A549 (cell line): ENCODE measurements at regions not wholly inside any gene's neighbourhood (a gene's known extent, or its start where the extent isn't known, plus 50 kb on each side); places are given as distances from the start of the nearest gene placed in this dataset.
"Not testable (repeated sequence)": the region's sequence is repeated elsewhere in the genome, so short reads cannot be mapped to it uniquely, and the experiment has no call there.

Experiments
- ATAC-seq, 2 experiments: fragments of 200-7000 bp in 1 of 2; fragments of >200 bp in 1 of 2; cut with Nextera tagmentation in 1 of 2; cut with Tn5 transposase in 1 of 2; 3 replicates each; pipeline versions ENCODE4 v1.8.0 to v1.9.1; 2018 to 2020; ENCODE audit warnings: mild to moderate bottlenecking in 1 of 2, moderate library complexity in 1 of 2
- CTCF ChIA-PET: fragments of 300-600 bp; sonication (Branson Sonifier 250); formaldehyde crosslinking; extraction: SDS; loops from one replicate; lab custom pipeline; 2021; ENCODE audit warnings: antibody characterized with exemption, inconsistent platforms; lab: Yijun Ruan, JAX
- POLR2A ChIA-PET: fragments of 350-600 bp; formaldehyde crosslinking; extraction: SDS; loops from one replicate; lab custom pipeline; 2021; ENCODE audit warnings: antibody characterized with exemption, inconsistent platforms; lab: Yijun Ruan, JAX
- DNase-seq, 2 experiments: peaks; one replicate each; pipeline versions ENCODE4 v3.0.0 to v3.0.0-alpha.2; 2011 to 2016; ENCODE audit warnings: low read depth in 1 of 2, low spot score in 1 of 2
- FAIRE-seq: peaks from 2 replicates; lab custom pipeline; 2011; peaks lifted over from hg19 to GRCh38; lab: Jason Lieb, UNC
- H3K27ac ChIP-seq, 2 experiments: fragments of >200 bp; sonication (Bioruptor Twin); formaldehyde crosslinking; 3 replicates each; pipeline ENCODE4 v1.5.1; 2016 to 2017
- H3K4me1 ChIP-seq: fragments of >200 bp; sonication (Bioruptor Twin); formaldehyde crosslinking; 3 replicates; pipeline ENCODE4 v1.6.1; 2016
- H3K4me2 ChIP-seq: fragments of >200 bp; sonication (Bioruptor Twin); formaldehyde crosslinking; 3 replicates; pipeline ENCODE4 v1.6.1; 2016
- H3K4me3 ChIP-seq: fragments of >200 bp; sonication (Bioruptor Twin); formaldehyde crosslinking; 3 replicates; pipeline ENCODE4 v1.5.1; 2016
- H3K9me3 ChIP-seq: fragments of >200 bp; sonication (Bioruptor Twin); formaldehyde crosslinking; 3 replicates; pipeline ENCODE4 v1.6.1; 2016
- CBX2 ChIP-seq: fragments of 200-600 bp; sonication (generic); IDR thresholded peaks from 2 replicates; pipeline ENCODE4 v1.6.1; 2016; ENCODE audit warnings: low read depth, mild to moderate bottlenecking, borderline replicate concordance
- CBX8 ChIP-seq: fragments of 200-600 bp; sonication (generic); IDR thresholded peaks from 2 replicates; pipeline ENCODE4 v1.6.1; 2016
- EHMT2 ChIP-seq: fragments of 200-600 bp; sonication (generic); IDR thresholded peaks from 2 replicates; pipeline ENCODE4 v1.6.1; 2016; ENCODE audit warnings: antibody characterized with exemption, low read depth, mild to moderate bottlenecking, moderate library complexity
- FOSL2 ChIP-seq, 2 experiments: fragments of 450-650 bp in 1 of 2; fragments of >200 bp in 1 of 2; sonication (Bioruptor Twin) in 1 of 2; formaldehyde crosslinking; IDR thresholded peaks; 2 replicates each; pipeline versions ENCODE4 v1.5.0 to v1.6.1; 2016 to 2020; ENCODE audit warnings: mild to moderate bottlenecking in 1 of 2, moderate library complexity in 1 of 2
- HEYL ChIP-seq: fragments of 250-450 bp; sonication (Bioruptor Pico); IDR thresholded peaks from 2 replicates; pipeline ENCODE4 v1.8.0; 2021; ENCODE audit warnings: mild to moderate bottlenecking, moderate library complexity
- HOXA7 ChIP-seq: fragments of 250-450 bp; sonication (Bioruptor Pico); IDR thresholded peaks from 2 replicates; pipeline ENCODE4 v1.5.0; 2020; ENCODE audit warnings: mild to moderate bottlenecking, moderate library complexity
- JUN ChIP-seq, 2 experiments: fragments of >200 bp; sonication (Bioruptor Twin); formaldehyde crosslinking; IDR thresholded peaks; 2 replicates in 1 of 2; 3 replicates in 1 of 2; pipeline ENCODE4 v1.6.1; 2016 to 2017
- KDM1A ChIP-seq: fragments of 200-600 bp; sonication (generic); IDR thresholded peaks from 2 replicates; pipeline ENCODE4 v1.6.1; 2016; ENCODE audit warnings: low read depth, mild to moderate bottlenecking
- NPAS2 ChIP-seq: fragments of 250-450 bp; sonication (Bioruptor Pico); IDR thresholded peaks from 2 replicates; pipeline ENCODE4 v1.8.0; 2022; ENCODE audit warnings: mild to moderate bottlenecking, moderate library complexity, borderline replicate concordance
- RAD21 ChIP-seq, 2 experiments: fragments of >200 bp in 1 of 2; sonication (Bioruptor Twin) in 1 of 2; formaldehyde crosslinking in 1 of 2; IDR thresholded peaks in 1 of 2; conservative IDR thresholded peaks in 1 of 2; 2 replicates in 1 of 2; 3 replicates in 1 of 2; pipeline ENCODE4 v1.6.1; 2012 to 2018; ENCODE audit warnings: inconsistent platforms in 1 of 2
- RARB ChIP-seq: fragments of 250-450 bp; sonication (Bioruptor Pico); IDR thresholded peaks from 2 replicates; pipeline ENCODE4 v1.8.0; 2021; ENCODE audit warnings: mild to moderate bottlenecking, moderate library complexity
- RCOR1 ChIP-seq: fragments of 150-350 bp; IDR thresholded peaks from 2 replicates; pipeline ENCODE4 v1.6.1; 2014; ENCODE audit warnings: antibody characterized with exemption, low read length, low read depth
- RFX5 ChIP-seq: fragments of 450-650 bp; IDR thresholded peaks from 2 replicates; pipeline ENCODE4 v1.7.1; 2014; ENCODE audit warnings: antibody characterized with exemption, mild to moderate bottlenecking, moderate library complexity
- SMC3 ChIP-seq: fragments of >200 bp; sonication (Bioruptor Twin); formaldehyde crosslinking; IDR thresholded peaks from 3 replicates; pipeline ENCODE4 v1.6.1; 2018; ENCODE audit warnings: inconsistent platforms
- ZNF302 ChIP-seq: fragments of 250-450 bp; sonication (Bioruptor Pico); IDR thresholded peaks from 2 replicates; pipeline ENCODE4 v1.9.0; 2021; ENCODE audit warnings: inconsistent platforms, mild to moderate bottlenecking, moderate library complexity
- ZSCAN20 ChIP-seq: fragments of 250-450 bp; sonication (Bioruptor Pico); IDR thresholded peaks from 2 replicates; pipeline ENCODE4 v1.8.0; 2022; ENCODE audit warnings: mild to moderate bottlenecking, moderate library complexity
- WGBS: methylation state at CpG from one replicate; pipeline ENCODE4 v1.1.6; 2017; ENCODE audit errors: missing lambda C conversion rate; 5-methylcytosine and 5-hydroxymethylcytosine counted together
- TF ChIP-seq, protein P1 (sequence below): IDR thresholded peaks from 2 replicates; pipeline ENCODE4 v1.6.1; 2012
- TF ChIP-seq, protein P2 (sequence below): IDR thresholded peaks from 2 replicates; pipeline ENCODE4 v1.6.1; 2012; ENCODE audit warnings: low read depth, borderline replicate concordance

DNA sequence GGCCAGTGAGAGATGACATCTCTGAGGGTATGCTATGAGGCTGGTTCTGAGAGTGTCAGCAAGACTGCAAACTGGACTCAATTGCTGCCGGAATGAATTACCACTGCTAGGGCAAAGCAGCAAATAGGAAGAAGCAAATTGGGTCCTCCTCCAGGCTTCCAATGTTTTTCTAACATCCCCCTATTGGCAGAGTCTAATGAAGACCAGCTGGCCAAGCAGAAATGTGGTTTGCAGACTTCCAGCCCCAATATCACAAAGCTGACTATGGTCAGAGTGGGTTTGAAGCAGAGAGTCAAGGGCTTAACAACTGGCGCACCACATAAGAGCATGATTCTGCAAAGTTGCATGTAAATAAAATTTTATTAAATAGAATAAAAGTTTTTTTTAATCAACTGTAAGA, 225.4 kb upstream of the GLRA2 start:
- CTCF ChIA-PET, result no interaction called here
- Histone ChIP-seq H3K27ac (no peak overlapping the region), H3K4me1 (no peaks in the 10 kb centered on the region), H3K9me3 (no peaks in the 10 kb centered on the region), H3K4me2 (no peak overlapping the region), H3K4me3 (no peak overlapping the region)
- POLR2A ChIA-PET, result no interaction called here
- FAIRE-seq (no peak), ATAC-seq (no peak), DNase-seq (no peak)
- 79% methylated on average over 2 of the region's 2 CpGs for WGBS
- TF ChIP-seq SMC3, result no peak

DNA sequence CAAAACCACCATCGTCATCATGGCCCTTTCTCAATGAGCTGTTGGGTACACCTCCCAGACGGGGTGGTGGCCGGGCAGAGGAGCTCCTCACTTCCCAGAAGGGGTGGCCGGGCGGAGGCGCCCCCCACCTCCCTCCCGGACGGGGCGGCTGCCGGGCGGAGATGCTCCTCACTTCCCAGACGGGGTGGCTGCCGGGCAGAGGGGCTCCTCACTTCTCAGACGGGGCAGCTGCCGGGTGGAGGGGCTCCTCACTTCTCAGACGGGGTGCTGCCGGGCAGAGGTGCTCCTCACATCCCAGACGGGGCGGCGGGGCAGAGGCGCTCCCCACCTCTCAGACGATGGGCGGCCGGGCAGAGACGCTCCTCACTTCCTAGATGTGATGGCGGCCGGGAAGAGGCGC, 226.8 kb upstream of the GLRA2 start:
- FAIRE-seq, DNase-seq, H3K4me2 ChIP-seq, H3K9me3 ChIP-seq, H3K27ac ChIP-seq, ATAC-seq, H3K4me3 ChIP-seq, CTCF ChIA-PET, H3K4me1 ChIP-seq, POLR2A ChIA-PET: not testable (repeated sequence)
- WGBS, result no CpG with 5 or more reads among the region's 28 CpGs

DNA sequence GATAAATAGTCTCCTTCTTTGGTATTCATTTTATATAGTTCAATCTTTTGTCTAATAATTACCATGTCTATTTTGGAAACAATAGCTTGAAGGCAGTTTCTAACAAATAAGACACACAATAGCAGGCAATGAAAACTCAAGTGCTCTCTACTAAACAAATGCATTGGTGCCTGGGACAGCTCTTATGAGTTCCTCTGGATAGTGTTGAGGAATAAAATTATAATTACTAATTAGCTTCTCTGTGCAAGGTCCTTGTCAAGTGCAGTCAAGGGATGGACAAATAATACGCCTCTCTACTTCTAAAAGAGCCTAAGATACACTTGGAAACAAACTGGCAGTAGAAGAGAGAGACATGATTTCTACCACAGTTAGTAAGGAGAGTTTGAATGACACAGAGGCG, 229.0 kb upstream of the GLRA2 start:
- 0% methylated on average over 2 of the region's 2 CpGs for WGBS
- no peak for ATAC-seq

DNA sequence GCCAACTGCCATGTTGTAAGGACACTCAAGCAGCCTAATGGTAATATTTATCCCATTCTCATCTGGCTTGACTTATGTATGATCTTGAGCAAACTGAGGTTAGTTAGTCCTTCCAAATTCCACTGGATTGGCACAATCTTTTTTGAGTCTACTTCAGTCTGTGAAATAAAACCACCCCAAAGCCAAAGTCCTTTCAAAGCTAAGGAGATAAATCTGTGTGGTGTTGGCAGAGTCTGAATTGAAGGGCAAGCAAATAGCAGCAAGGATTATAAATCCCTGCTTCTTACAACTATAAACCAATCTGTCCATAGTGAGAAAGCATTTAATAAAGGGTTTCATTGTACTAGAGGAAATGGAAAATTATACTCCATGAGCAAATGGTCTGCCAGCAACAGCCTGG, 233.9 kb upstream of the GLRA2 start:
- ChIA-PET CTCF (no interaction called here), POLR2A (no interaction called here)
- Histone ChIP-seq H3K27ac (no peak overlapping the region), H3K4me3 (no peak overlapping the region), H3K9me3 (no peaks in the 10 kb centered on the region), H3K4me1 (no peaks in the 10 kb centered on the region), H3K4me2 (no peak overlapping the region)
- FAIRE-seq, result peak; percentile 95
- DNase-seq, result no peak
- ATAC-seq, result no peak
- no peak for TF ChIP-seq RCOR1
- TF ChIP-seq ZNF302, result no peak
- TF ChIP-seq, protein P1, sequence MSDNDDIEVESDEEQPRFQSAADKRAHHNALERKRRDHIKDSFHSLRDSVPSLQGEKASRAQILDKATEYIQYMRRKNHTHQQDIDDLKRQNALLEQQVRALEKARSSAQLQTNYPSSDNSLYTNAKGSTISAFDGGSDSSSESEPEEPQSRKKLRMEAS, result no peak
- TF ChIP-seq KDM1A, result no peak
- TF ChIP-seq, protein P2, sequence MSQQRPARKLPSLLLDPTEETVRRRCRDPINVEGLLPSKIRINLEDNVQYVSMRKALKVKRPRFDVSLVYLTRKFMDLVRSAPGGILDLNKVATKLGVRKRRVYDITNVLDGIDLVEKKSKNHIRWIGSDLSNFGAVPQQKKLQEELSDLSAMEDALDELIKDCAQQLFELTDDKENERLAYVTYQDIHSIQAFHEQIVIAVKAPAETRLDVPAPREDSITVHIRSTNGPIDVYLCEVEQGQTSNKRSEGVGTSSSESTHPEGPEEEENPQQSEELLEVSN, result no peak
- TF ChIP-seq RFX5, result no peak
- TF ChIP-seq HOXA7, result no peak
- no peak for TF ChIP-seq FOSL2 (IDR thresholded peaks at IDR 0.05)
- no peak for TF ChIP-seq FOSL2 (CRISPR knock-in tag; IDR thresholded peaks at IDR 0.05)
- TF ChIP-seq EHMT2, result no peak
- no peak for TF ChIP-seq ZSCAN20 (CRISPR knock-in tag)
- no peak for TF ChIP-seq HEYL (CRISPR knock-in tag)
- TF ChIP-seq CBX8, result no peak
- no peak for TF ChIP-seq RAD21 (conservative IDR thresholded peaks at IDR 0.05 in 1 of 2, IDR thresholded peaks at IDR 0.05 in 1 of 2)
- TF ChIP-seq JUN (IDR thresholded peaks at IDR 0.05), result no peak
- TF ChIP-seq RARB (CRISPR knock-in tag), result no peak
- no peak for TF ChIP-seq CBX2

More for the DNA sequence above, 229.0 kb upstream of the GLRA2 start:
- TF ChIP-seq SMC3, result no peak
- no peak for TF ChIP-seq NPAS2 (CRISPR knock-in tag)
- no peak for TF ChIP-seq RAD21 (conservative IDR thresholded peaks at IDR 0.05 in 1 of 2, IDR thresholded peaks at IDR 0.05 in 1 of 2)
- TF ChIP-seq, protein P2, result no peak
- TF ChIP-seq RCOR1, result no peak
- TF ChIP-seq, all 56 proteins: peak for 0
- Histone ChIP-seq H3K4me3 (no peak overlapping the region), H3K4me2 (no peak overlapping the region), H3K27ac (no peak overlapping the region), H3K9me3 (no peaks in the 10 kb centered on the region), H3K4me1 (no peaks in the 10 kb centered on the region)
- DNase-seq, result no peak
- CTCF ChIA-PET, result no interaction called here
- POLR2A ChIA-PET, result no interaction called here
- FAIRE-seq, result no peak
